HepG2 (cell line): ENCODE measurements at regions not wholly inside any gene's neighbourhood (a gene's known extent, or its start where the extent isn't known, plus 50 kb on each side); places are given as distances from the start of the nearest gene placed in this dataset.

Source experiments
- ATAC-seq: fragments of 200-7000 bp; cut with Tn5 transposase; 3 replicates; pipeline ENCODE4 v1.9.1; 2020; ENCODE audit warnings: mild to moderate bottlenecking, moderate library complexity
- BruUV-seq: library from RNA; stranded (reverse); fragments of 400-500 nt; replicated peaks from 2 replicates; lab custom pipeline; 2021; lab: Mats Ljungman, UMichigan
- CTCF ChIA-PET: fragments of 300-600 bp; formaldehyde crosslinking; extraction: SDS; loops from one replicate; lab custom pipeline; 2021; ENCODE audit warnings: low total read pairs, inconsistent platforms, low intra/inter-chr PET ratio; lab: Yijun Ruan, JAX
- POLR2A ChIA-PET: fragments of 350-600 bp; sonication (Branson Sonifier 250); formaldehyde crosslinking; loops from one replicate; lab custom pipeline; 2020; ENCODE audit warnings: antibody characterized with exemption, inconsistent platforms; lab: Yijun Ruan, JAX
- DNase-seq: peaks from one replicate; pipeline ENCODE4 v3.0.0-alpha.2; 2015; ENCODE audit warnings: low spot score
- FAIRE-seq: peaks from 3 replicates; lab custom pipeline; 2011; peaks lifted over from hg19 to GRCh38; lab: Jason Lieb, UNC
- H2AFZ ChIP-seq: one replicate; pipeline ENCODE4 v1.6.1; 2011; ENCODE audit warnings: low read length, inconsistent platforms
- H3K27ac ChIP-seq: fragments of 300-600 bp; 3 replicates; pipeline ENCODE4 v1.8.0; 2011; ENCODE audit warnings: mixed run types, mild to moderate bottlenecking, mixed read lengths, low read length, inconsistent platforms; ENCODE audit not compliant: insufficient read depth; ENCODE audit errors: extremely low read length
- H3K27me3 ChIP-seq, 2 experiments: fragments of 200-600 bp in 1 of 2; 2 replicates in 1 of 2; 3 replicates in 1 of 2; pipeline versions ENCODE4 v1.6.0 to v1.8.0; 2011; ENCODE audit warnings: low read length in 2 of 2, mild to moderate bottlenecking in 2 of 2, moderate library complexity in 2 of 2, inconsistent platforms in 1 of 2; ENCODE audit not compliant: insufficient read depth in 2 of 2, control insufficient read depth in 1 of 2
- H3K36me3 ChIP-seq, 2 experiments: fragments of 200-600 bp in 1 of 2; replicated peaks in 1 of 2; 2 replicates in 1 of 2; 3 replicates in 1 of 2; pipeline versions ENCODE4 v1.5.1 to v1.8.0; 2011; ENCODE audit warnings: low read length in 2 of 2, inconsistent platforms in 1 of 2; ENCODE audit not compliant: insufficient read depth in 2 of 2, control insufficient read depth in 1 of 2
- H3K4me1 ChIP-seq: 2 replicates; pipeline ENCODE4 v1.5.1; 2012; ENCODE audit warnings: low read length, inconsistent platforms; ENCODE audit not compliant: insufficient read depth
- H3K4me2 ChIP-seq: 2 replicates; pipeline ENCODE4 v1.6.0; 2011; ENCODE audit warnings: low read depth, low read length, inconsistent platforms
- H3K4me3 ChIP-seq, 3 experiments: fragments of 200-600 bp in 1 of 3; sonication (generic), shearing (Covaris generic) in 1 of 3; replicated peaks in 1 of 3; 2 replicates each; pipeline ENCODE4 v1.5.1; 2011 to 2016; ENCODE audit warnings: low read length in 3 of 3, inconsistent platforms in 2 of 3, low read depth in 2 of 3, mild to moderate bottlenecking in 2 of 3, control low read depth in 1 of 3, mixed read lengths in 1 of 3; ENCODE audit not compliant: insufficient read depth in 1 of 3
- H3K79me2 ChIP-seq: one replicate; pipeline ENCODE4 v1.6.1; 2011; ENCODE audit warnings: low read length, inconsistent platforms; ENCODE audit not compliant: insufficient read depth
- H3K9ac ChIP-seq: 2 replicates; pipeline ENCODE4 v1.6.0; 2011; ENCODE audit warnings: mild to moderate bottlenecking, low read depth, low read length, inconsistent platforms; ENCODE audit not compliant: insufficient read depth
- H3K9me3 ChIP-seq: 2 replicates; pipeline ENCODE4 v1.5.1; 2012; ENCODE audit warnings: mild to moderate bottlenecking, low read length
- H4K20me1 ChIP-seq: 2 replicates; pipeline ENCODE4 v1.6.0; 2011; ENCODE audit warnings: inconsistent platforms, mild to moderate bottlenecking, low read length, moderate library complexity; ENCODE audit not compliant: insufficient read depth
- STAG1 ChIP-seq: sonication (generic); formaldehyde crosslinking; IDR thresholded peaks from 2 replicates; pipeline ENCODE4 v1.4.0; 2020; ENCODE audit warnings: missing genetic modification reagents
- ZNF567 ChIP-seq: sonication (generic); formaldehyde crosslinking; IDR thresholded peaks from 2 replicates; pipeline ENCODE4 v1.8.1; 2023; ENCODE audit warnings: mild to moderate bottlenecking, missing genetic modification reagents, borderline replicate concordance
- ZNF746 ChIP-seq: sonication (generic); formaldehyde crosslinking; IDR thresholded peaks from 2 replicates; pipeline ENCODE4 v1.8.0; 2022; ENCODE audit warnings: mild to moderate bottlenecking, missing genetic modification reagents
- WGBS: methylation state at CpG from one replicate; pipeline ENCODE4 v1.1.6; 2017; ENCODE audit warnings: low lambda C conversion rate; 5-methylcytosine and 5-hydroxymethylcytosine counted together
- in situ Hi-C: cut with HindIII; loops from 2 replicates; pipeline ENCODE4 v1.10.0; 2017; ENCODE audit warnings: low pct_unique_long_range_greater_than_20kb; ENCODE audit not compliant: extremely low pct_ligation_motif_present
- intact Hi-C: fragments of 100-400 bp; cut with micrococcal nuclease; formaldehyde crosslinking; loops from one replicate; pipeline ENCODE4 v1.10.0; 2022; ENCODE audit not compliant: unreplicated experiment
- TF ChIP-seq, protein P1 (sequence below): sonication (generic); formaldehyde crosslinking; conservative IDR thresholded peaks from 2 replicates; pipeline ENCODE4 v1.4.0; 2020; ENCODE audit warnings: mild to moderate bottlenecking, missing genetic modification reagents, moderate library complexity
- TF ChIP-seq, protein P2 (sequence below): sonication (generic); formaldehyde crosslinking; IDR thresholded peaks from 2 replicates; pipeline ENCODE4 v1.4.0; 2020; ENCODE audit warnings: missing genetic modification reagents
- TF ChIP-seq, protein P3 (sequence below): sonication (generic); formaldehyde crosslinking; IDR thresholded peaks from 2 replicates; pipeline ENCODE4 v1.5.0; 2020; ENCODE audit warnings: missing genetic modification reagents
- TF ChIP-seq, protein P4 (sequence below): sonication (generic); formaldehyde crosslinking; IDR thresholded peaks from 2 replicates; pipeline ENCODE4 v1.5.0; 2020; ENCODE audit warnings: mild to moderate bottlenecking, missing genetic modification reagents, moderate library complexity
- TF ChIP-seq, protein P5 (sequence below): sonication (generic); formaldehyde crosslinking; IDR thresholded peaks from 2 replicates; pipeline ENCODE4 v1.5.0; 2020; ENCODE audit warnings: mild to moderate bottlenecking, missing genetic modification reagents

DNA sequence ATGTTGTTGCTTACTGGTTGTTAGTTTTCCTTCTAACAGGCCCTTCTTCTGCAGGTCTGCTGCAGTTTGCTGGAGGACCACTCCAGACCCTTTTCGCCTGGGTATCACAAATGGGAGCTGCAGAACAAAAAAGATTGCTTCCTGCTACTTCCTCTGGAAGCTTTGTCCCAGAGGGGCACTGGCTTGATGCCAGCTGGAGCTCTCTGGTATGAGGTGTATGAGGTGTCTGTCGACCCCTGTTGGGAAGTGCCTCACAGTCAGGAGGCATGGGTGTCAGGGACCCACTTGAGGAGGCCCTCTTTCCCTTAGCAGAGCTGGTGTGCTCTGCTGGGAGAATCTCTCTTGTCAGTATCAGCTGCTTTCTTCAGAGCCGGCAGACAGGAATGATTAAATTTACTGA lies 127.4 kb upstream of the EDA2R start (continued):
- TF ChIP-seq, protein P1, sequence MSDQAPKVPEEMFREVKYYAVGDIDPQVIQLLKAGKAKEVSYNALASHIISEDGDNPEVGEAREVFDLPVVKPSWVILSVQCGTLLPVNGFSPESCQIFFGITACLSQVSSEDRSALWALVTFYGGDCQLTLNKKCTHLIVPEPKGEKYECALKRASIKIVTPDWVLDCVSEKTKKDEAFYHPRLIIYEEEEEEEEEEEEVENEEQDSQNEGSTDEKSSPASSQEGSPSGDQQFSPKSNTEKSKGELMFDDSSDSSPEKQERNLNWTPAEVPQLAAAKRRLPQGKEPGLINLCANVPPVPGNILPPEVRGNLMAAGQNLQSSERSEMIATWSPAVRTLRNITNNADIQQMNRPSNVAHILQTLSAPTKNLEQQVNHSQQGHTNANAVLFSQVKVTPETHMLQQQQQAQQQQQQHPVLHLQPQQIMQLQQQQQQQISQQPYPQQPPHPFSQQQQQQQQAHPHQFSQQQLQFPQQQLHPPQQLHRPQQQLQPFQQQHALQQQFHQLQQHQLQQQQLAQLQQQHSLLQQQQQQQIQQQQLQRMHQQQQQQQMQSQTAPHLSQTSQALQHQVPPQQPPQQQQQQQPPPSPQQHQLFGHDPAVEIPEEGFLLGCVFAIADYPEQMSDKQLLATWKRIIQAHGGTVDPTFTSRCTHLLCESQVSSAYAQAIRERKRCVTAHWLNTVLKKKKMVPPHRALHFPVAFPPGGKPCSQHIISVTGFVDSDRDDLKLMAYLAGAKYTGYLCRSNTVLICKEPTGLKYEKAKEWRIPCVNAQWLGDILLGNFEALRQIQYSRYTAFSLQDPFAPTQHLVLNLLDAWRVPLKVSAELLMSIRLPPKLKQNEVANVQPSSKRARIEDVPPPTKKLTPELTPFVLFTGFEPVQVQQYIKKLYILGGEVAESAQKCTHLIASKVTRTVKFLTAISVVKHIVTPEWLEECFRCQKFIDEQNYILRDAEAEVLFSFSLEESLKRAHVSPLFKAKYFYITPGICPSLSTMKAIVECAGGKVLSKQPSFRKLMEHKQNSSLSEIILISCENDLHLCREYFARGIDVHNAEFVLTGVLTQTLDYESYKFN (CRISPR knock-in tag): no peak
- no peak for TF ChIP-seq ZNF746 (CRISPR knock-in tag)
- TF ChIP-seq, protein P2, sequence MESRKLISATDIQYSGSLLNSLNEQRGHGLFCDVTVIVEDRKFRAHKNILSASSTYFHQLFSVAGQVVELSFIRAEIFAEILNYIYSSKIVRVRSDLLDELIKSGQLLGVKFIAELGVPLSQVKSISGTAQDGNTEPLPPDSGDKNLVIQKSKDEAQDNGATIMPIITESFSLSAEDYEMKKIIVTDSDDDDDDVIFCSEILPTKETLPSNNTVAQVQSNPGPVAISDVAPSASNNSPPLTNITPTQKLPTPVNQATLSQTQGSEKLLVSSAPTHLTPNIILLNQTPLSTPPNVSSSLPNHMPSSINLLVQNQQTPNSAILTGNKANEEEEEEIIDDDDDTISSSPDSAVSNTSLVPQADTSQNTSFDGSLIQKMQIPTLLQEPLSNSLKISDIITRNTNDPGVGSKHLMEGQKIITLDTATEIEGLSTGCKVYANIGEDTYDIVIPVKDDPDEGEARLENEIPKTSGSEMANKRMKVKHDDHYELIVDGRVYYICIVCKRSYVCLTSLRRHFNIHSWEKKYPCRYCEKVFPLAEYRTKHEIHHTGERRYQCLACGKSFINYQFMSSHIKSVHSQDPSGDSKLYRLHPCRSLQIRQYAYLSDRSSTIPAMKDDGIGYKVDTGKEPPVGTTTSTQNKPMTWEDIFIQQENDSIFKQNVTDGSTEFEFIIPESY (CRISPR knock-in tag): no peak
- TF ChIP-seq, all 625 proteins: peak for 0

DNA sequence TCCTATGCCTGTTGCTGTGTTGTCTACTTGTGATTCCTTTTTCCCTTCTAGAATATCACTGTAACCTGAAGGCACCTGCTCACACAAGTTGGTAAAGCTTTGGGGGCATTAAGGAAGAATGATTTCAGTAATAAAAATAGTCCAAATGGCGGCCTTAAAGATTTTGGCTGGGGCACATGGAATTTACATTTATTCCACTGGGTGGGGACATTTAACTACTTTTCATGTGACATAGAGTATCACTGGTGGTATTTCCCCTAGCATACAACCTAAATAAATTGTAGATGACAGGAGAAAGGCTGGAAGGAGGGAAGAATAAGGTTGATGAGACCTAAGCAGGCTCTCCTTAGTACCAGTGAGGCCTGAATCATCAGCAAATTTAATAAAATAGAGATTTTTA lies 121.8 kb upstream of the EDA2R start:
- H3K79me2 ChIP-seq: no peaks in the 10 kb centered on the region
- intact Hi-C loops (no loop called here), in situ Hi-C loops (no loop called here)
- H3K4me2 ChIP-seq: no peak overlapping the region
- ATAC-seq (no peak; the same call in 2 of the 3 replicates), FAIRE-seq (no peak), DNase-seq (no peak)
- ChIA-PET CTCF (no interaction called here), POLR2A (no interaction called here)
- H4K20me1 ChIP-seq: no peaks in the 10 kb centered on the region
- H2AFZ ChIP-seq: no peak overlapping the region
- no peaks in the 10 kb centered on the region for H3K36me3 ChIP-seq
- no peaks in the 10 kb centered on the region for H3K9me3 ChIP-seq
- no peak overlapping the region for H3K9ac ChIP-seq
- no peak overlapping the region for H3K27ac ChIP-seq
- no peaks in the 10 kb centered on the region for H3K27me3 ChIP-seq
- H3K4me3 ChIP-seq: no peak overlapping the region
- TF ChIP-seq ZNF567 (CRISPR knock-in tag): no peak
- TF ChIP-seq STAG1 (CRISPR knock-in tag): peak; percentile 23; the same call in 1 of the 2 replicates
- TF ChIP-seq, protein P3, sequence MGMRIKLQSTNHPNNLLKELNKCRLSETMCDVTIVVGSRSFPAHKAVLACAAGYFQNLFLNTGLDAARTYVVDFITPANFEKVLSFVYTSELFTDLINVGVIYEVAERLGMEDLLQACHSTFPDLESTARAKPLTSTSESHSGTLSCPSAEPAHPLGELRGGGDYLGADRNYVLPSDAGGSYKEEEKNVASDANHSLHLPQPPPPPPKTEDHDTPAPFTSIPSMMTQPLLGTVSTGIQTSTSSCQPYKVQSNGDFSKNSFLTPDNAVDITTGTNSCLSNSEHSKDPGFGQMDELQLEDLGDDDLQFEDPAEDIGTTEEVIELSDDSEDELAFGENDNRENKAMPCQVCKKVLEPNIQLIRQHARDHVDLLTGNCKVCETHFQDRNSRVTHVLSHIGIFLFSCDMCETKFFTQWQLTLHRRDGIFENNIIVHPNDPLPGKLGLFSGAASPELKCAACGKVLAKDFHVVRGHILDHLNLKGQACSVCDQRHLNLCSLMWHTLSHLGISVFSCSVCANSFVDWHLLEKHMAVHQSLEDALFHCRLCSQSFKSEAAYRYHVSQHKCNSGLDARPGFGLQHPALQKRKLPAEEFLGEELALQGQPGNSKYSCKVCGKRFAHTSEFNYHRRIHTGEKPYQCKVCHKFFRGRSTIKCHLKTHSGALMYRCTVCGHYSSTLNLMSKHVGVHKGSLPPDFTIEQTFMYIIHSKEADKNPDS (CRISPR knock-in tag): no peak
- TF ChIP-seq, protein P4, sequence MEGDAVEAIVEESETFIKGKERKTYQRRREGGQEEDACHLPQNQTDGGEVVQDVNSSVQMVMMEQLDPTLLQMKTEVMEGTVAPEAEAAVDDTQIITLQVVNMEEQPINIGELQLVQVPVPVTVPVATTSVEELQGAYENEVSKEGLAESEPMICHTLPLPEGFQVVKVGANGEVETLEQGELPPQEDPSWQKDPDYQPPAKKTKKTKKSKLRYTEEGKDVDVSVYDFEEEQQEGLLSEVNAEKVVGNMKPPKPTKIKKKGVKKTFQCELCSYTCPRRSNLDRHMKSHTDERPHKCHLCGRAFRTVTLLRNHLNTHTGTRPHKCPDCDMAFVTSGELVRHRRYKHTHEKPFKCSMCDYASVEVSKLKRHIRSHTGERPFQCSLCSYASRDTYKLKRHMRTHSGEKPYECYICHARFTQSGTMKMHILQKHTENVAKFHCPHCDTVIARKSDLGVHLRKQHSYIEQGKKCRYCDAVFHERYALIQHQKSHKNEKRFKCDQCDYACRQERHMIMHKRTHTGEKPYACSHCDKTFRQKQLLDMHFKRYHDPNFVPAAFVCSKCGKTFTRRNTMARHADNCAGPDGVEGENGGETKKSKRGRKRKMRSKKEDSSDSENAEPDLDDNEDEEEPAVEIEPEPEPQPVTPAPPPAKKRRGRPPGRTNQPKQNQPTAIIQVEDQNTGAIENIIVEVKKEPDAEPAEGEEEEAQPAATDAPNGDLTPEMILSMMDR (CRISPR knock-in tag): peak; percentile 13; the same call in 1 of the 2 replicates
- TF ChIP-seq, protein P5, sequence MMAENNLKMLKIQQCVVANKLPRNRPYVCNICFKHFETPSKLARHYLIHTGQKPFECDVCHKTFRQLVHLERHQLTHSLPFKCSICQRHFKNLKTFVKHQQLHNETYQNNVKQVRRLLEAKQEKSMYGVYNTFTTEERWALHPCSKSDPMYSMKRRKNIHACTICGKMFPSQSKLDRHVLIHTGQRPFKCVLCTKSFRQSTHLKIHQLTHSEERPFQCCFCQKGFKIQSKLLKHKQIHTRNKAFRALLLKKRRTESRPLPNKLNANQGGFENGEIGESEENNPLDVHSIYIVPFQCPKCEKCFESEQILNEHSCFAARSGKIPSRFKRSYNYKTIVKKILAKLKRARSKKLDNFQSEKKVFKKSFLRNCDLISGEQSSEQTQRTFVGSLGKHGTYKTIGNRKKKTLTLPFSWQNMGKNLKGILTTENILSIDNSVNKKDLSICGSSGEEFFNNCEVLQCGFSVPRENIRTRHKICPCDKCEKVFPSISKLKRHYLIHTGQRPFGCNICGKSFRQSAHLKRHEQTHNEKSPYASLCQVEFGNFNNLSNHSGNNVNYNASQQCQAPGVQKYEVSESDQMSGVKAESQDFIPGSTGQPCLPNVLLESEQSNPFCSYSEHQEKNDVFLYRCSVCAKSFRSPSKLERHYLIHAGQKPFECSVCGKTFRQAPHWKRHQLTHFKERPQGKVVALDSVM (CRISPR knock-in tag): no peak
- BruUV-seq: no TSS peak
- no peaks in the 10 kb centered on the region for H3K4me1 ChIP-seq
- 0% methylated on average over 1 of the region's 1 CpG for WGBS
